Neural progenitor cell (in vitro differentiated cells): ENCODE measurements at regions not wholly inside any gene's neighbourhood (a gene's known extent, or its start where the extent isn't known, plus 50 kb on each side); places are given as distances from the start of the nearest gene placed in this dataset.

Source experiments
- DNase-seq: peaks from one replicate; pipeline ENCODE4 v3.0.0-alpha.2; 2016; ENCODE audit warnings: low spot score
- H2AFZ ChIP-seq: fragments of 200-600 bp; sonication (generic); replicated peaks from 2 replicates; pipeline ENCODE4 v1.6.1; 2016; ENCODE audit warnings: antibody characterized with exemption
- H3F3A ChIP-seq: fragments of 200-600 bp; sonication (generic); 2 replicates; pipeline ENCODE4 v1.6.1; 2016; ENCODE audit warnings: antibody characterized with exemption, low read depth
- H3K27ac ChIP-seq: fragments of 200-600 bp; sonication (generic); 2 replicates; pipeline ENCODE4 v1.5.1; 2016; ENCODE audit warnings: mild to moderate bottlenecking
- H3K27me3 ChIP-seq: fragments of 200-600 bp; sonication (generic); 2 replicates; pipeline ENCODE4 v1.6.1; 2016; ENCODE audit warnings: mild to moderate bottlenecking, moderate library complexity
- H3K36me3 ChIP-seq: fragments of 200-600 bp; sonication (generic); 2 replicates; pipeline ENCODE4 v1.5.1; 2016
- H3K4me1 ChIP-seq: fragments of 200-600 bp; sonication (generic); 2 replicates; pipeline ENCODE4 v1.6.1; 2016; ENCODE audit warnings: mixed run types
- H3K4me2 ChIP-seq: fragments of 200-600 bp; sonication (generic); 2 replicates; pipeline ENCODE4 v1.6.1; 2016
- H3K4me3 ChIP-seq: fragments of 200-600 bp; sonication (generic); 2 replicates; pipeline ENCODE4 v1.5.1; 2016
- H3K79me2 ChIP-seq: fragments of 200-600 bp; sonication (generic); 2 replicates; pipeline ENCODE4 v1.6.1; 2016; ENCODE audit warnings: low read depth
- H3K9ac ChIP-seq: fragments of 200-600 bp; sonication (generic); 2 replicates; pipeline ENCODE4 v1.6.1; 2016
- H3K9me3 ChIP-seq: fragments of 200-600 bp; sonication (generic); 2 replicates; pipeline ENCODE4 v1.5.1; 2016; ENCODE audit warnings: low read depth
- H4K20me1 ChIP-seq: fragments of 200-600 bp; sonication (generic); 2 replicates; pipeline ENCODE4 v1.6.1; 2016; ENCODE audit warnings: low read depth
- H3K27ac Mint-ChIP-seq: 3 replicates; pipeline ENCODE4 v1.8.0; 2021; ENCODE audit warnings: mixed read lengths
- H3K27me3 Mint-ChIP-seq: 2 replicates; pipeline ENCODE4 v1.8.0; 2022; ENCODE audit warnings: low read depth, mild to moderate bottlenecking, inconsistent platforms, moderate library complexity, mixed read lengths; ENCODE audit not compliant: insufficient read depth
- H3K36me3 Mint-ChIP-seq: 3 replicates; pipeline ENCODE4 v1.8.0; 2021; ENCODE audit warnings: mixed read lengths
- H3K4me1 Mint-ChIP-seq: 3 replicates; pipeline ENCODE4 v1.8.0; 2021; ENCODE audit warnings: mixed read lengths
- H3K4me3 Mint-ChIP-seq: 3 replicates; pipeline ENCODE4 v1.8.0; 2021; ENCODE audit warnings: mild to moderate bottlenecking, moderate library complexity, mixed read lengths
- H3K9me3 Mint-ChIP-seq: 3 replicates; pipeline ENCODE4 v1.8.0; 2020; ENCODE audit warnings: mixed read lengths
- CTCF ChIP-seq: fragments of 200-600 bp; sonication (generic); IDR thresholded peaks from 2 replicates; pipeline ENCODE4 v1.5.1; 2017; ENCODE audit warnings: antibody characterized with exemption, mild to moderate bottlenecking
- EZH2 ChIP-seq: fragments of 200-600 bp; sonication (generic); IDR thresholded peaks from 2 replicates; pipeline ENCODE4 v1.6.1; 2017; ENCODE audit warnings: antibody characterized with exemption, mild to moderate bottlenecking, moderate library complexity
- EZH2phosphoT487 ChIP-seq: fragments of 200-600 bp; sonication (generic); IDR thresholded peaks from 2 replicates; pipeline ENCODE4 v1.6.1; 2017; ENCODE audit warnings: antibody characterized with exemption

- Histone ChIP-seq H2AFZ (no peak overlapping the region), H3K9me3 (no peaks in the 10 kb centered on the region), H3K4me3 (no peak overlapping the region), H3K36me3 (no peaks in the 10 kb centered on the region), H3K27ac (no peak overlapping the region), H3K27me3 (no peaks in the 10 kb centered on the region), H4K20me1 (no peaks in the 10 kb centered on the region), H3K4me2 (no peak overlapping the region), H3F3A (no peaks in the 10 kb centered on the region), H3K9ac (no peak overlapping the region), H3K79me2 (no peaks in the 10 kb centered on the region), H3K4me1 (no peaks in the 10 kb centered on the region)
- Mint-ChIP-seq H3K9me3 (no peaks in the 10 kb centered on the region), H3K36me3 (no peaks in the 10 kb centered on the region), H3K4me1 (no peaks in the 10 kb centered on the region), H3K27ac (no peak overlapping the region), H3K4me3 (no peak overlapping the region), H3K27me3 (peaks cover 9% of the 10 kb centered on the region)
- no peak for TF ChIP-seq CTCF
- no peak for TF ChIP-seq EZH2phosphoT487
- TF ChIP-seq EZH2 = no peak
- no peak for DNase-seq
Measured at GRCh38 chr6:164720-165119, 127.6 kb upstream of the DUSP22 start.

DNA sequence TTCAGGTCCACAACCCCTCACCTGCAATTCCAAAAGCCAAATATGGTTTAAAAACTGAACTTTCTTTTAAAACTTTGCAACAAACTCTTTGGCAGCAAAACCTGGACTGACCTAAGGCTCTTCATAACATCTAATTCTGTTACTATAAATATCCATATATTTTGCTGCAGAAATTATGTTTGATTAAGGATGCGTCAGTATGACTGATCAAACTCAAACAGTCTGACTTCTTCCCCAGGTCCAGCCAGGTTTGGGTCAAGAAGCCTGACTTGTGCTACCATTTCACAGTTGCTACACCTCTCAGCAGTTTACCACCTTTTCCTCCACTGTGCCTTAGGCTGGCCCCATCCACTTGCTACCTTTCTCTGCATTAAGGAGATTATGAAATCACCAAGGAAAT is 127.0 kb upstream of the DUSP22 start:
- Histone ChIP-seq H2AFZ (no peak overlapping the region), H3K4me1 (no peaks in the 10 kb centered on the region), H3K27ac (no peak overlapping the region), H3K9ac (no peak overlapping the region), H3K36me3 (no peaks in the 10 kb centered on the region), H3K4me3 (no peak overlapping the region), H3K27me3 (no peaks in the 10 kb centered on the region), H3K79me2 (no peaks in the 10 kb centered on the region), H3F3A (no peaks in the 10 kb centered on the region), H3K4me2 (no peak overlapping the region), H4K20me1 (no peaks in the 10 kb centered on the region), H3K9me3 (no peaks in the 10 kb centered on the region)
- Mint-ChIP-seq H3K4me1 (no peaks in the 10 kb centered on the region), H3K27me3 (peaks cover 8% of the 10 kb centered on the region), H3K27ac (no peak overlapping the region), H3K4me3 (no peak overlapping the region), H3K36me3 (no peaks in the 10 kb centered on the region), H3K9me3 (no peaks in the 10 kb centered on the region)
- DNase-seq = no peak
- TF ChIP-seq EZH2phosphoT487 = no peak

DNA sequence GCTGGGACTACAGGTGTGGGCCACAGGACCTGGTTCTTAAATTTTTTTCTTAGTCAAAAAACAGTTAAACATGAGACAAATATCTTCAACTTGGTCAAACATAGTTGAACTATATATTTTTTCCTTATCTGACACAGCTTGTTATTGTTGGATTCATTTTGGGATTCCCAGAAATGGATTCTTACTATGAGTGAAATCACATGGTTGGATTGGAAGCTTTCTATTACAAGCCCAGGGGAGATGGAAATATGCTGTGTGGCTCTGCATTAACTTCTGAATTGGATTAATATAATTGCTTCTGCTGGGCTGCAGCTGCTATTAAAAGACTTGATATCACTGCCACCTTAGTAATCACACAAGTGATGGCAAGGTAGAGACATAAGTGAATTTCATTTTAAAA is 126.4 kb upstream of the DUSP22 start:
- Histone ChIP-seq H2AFZ (no peak overlapping the region), H3K4me3 (no peak overlapping the region), H3F3A (no peaks in the 10 kb centered on the region), H3K36me3 (no peaks in the 10 kb centered on the region), H4K20me1 (no peaks in the 10 kb centered on the region), H3K79me2 (no peaks in the 10 kb centered on the region), H3K27ac (no peak overlapping the region), H3K27me3 (no peaks in the 10 kb centered on the region), H3K4me2 (no peak overlapping the region), H3K4me1 (no peaks in the 10 kb centered on the region), H3K9ac (no peak overlapping the region), H3K9me3 (no peaks in the 10 kb centered on the region)
- Mint-ChIP-seq H3K27ac (no peak overlapping the region), H3K4me1 (no peaks in the 10 kb centered on the region), H3K9me3 (no peaks in the 10 kb centered on the region), H3K27me3 (peaks cover 7% of the 10 kb centered on the region), H3K36me3 (no peaks in the 10 kb centered on the region), H3K4me3 (no peak overlapping the region)
- no peak for TF ChIP-seq CTCF
- no peak for TF ChIP-seq EZH2
- no peak for TF ChIP-seq EZH2phosphoT487
- DNase-seq = no peak

- no peaks in the 10 kb centered on the region for H3K4me1 ChIP-seq
- no peak overlapping the region for H3K27ac Mint-ChIP-seq
- no peak overlapping the region for H3K4me2 ChIP-seq
- DNase-seq = peak; percentile 49
- peak; percentile 84 for TF ChIP-seq CTCF
- no peak for TF ChIP-seq EZH2
- no peak for TF ChIP-seq EZH2phosphoT487
- no peaks in the 10 kb centered on the region for H3K27me3 ChIP-seq
- H3K36me3 Mint-ChIP-seq = no peaks in the 10 kb centered on the region
- H3K27me3 Mint-ChIP-seq = peaks cover 3% of the 10 kb centered on the region
- H3K9me3 Mint-ChIP-seq = peaks cover 3% of the 10 kb centered on the region
- no peaks in the 10 kb centered on the region for H3K4me1 Mint-ChIP-seq
- no peaks in the 10 kb centered on the region for H3K9me3 ChIP-seq
- no peaks in the 10 kb centered on the region for H4K20me1 ChIP-seq
- no peaks in the 10 kb centered on the region for H3K36me3 ChIP-seq
- H3K27ac ChIP-seq = no peak overlapping the region
- H3K4me3 ChIP-seq = no peak overlapping the region
- no peak overlapping the region for H3K9ac ChIP-seq
- H3K79me2 ChIP-seq = no peaks in the 10 kb centered on the region
- H2AFZ ChIP-seq = no peak overlapping the region
- no peak overlapping the region for H3K4me3 Mint-ChIP-seq
- no peaks in the 10 kb centered on the region for H3F3A ChIP-seq
Measured at GRCh38 chr6:168865-169455, 123.3 kb upstream of the DUSP22 start.
